Middle frontal gyrus (tissue), 1 donor: ENCODE measurements at regions not wholly inside any gene's neighbourhood (a gene's known extent, or its start where the extent isn't known, plus 50 kb on each side); places are given as distances from the start of the nearest gene placed in this dataset.

Source experiments
- DNase-seq: peaks from one replicate; pipeline ENCODE4 v3.0.0-alpha.2; 2015; ENCODE audit warnings: low spot score; ENCODE audit errors: extremely low spot score

GRCh38 chr9:11469745-11470144 lies 856.9 kb upstream of the PTPRD start:
- DNase-seq: no peak

- DNase-seq: no peak
Measured at GRCh38 chr9:11471321-11471720, 858.5 kb upstream of the PTPRD start.

GRCh38 chr9:11500780-11501179 lies 888.0 kb upstream of the PTPRD start:
- no peak for DNase-seq

GRCh38 chr9:11506980-11507379 lies 894.2 kb upstream of the PTPRD start:
- no peak for DNase-seq

GRCh38 chr9:11537566-11537965 lies 924.8 kb upstream of the PTPRD start:
- no peak for DNase-seq

GRCh38 chr9:11542781-11543180 lies 930.0 kb upstream of the PTPRD start:
- DNase-seq: no peak

GRCh38 chr9:11546231-11546630 lies 933.4 kb upstream of the PTPRD start:
- DNase-seq: no peak

- no peak for DNase-seq
Measured at GRCh38 chr9:11549311-11549794, 936.6 kb upstream of the PTPRD start.

GRCh38 chr9:11551106-11551505 lies 938.3 kb upstream of the PTPRD start:
- DNase-seq: no peak

GRCh38 chr9:11558043-11558442 lies 945.2 kb upstream of the PTPRD start:
- no peak for DNase-seq

- DNase-seq: no peak
Measured at GRCh38 chr9:11559001-11559776, 946.4 kb upstream of the PTPRD start.

- no peak for DNase-seq
Measured at GRCh38 chr9:11577522-11577921, 964.7 kb upstream of the PTPRD start.

- no peak for DNase-seq
Measured at GRCh38 chr9:11595756-11596155, 983.0 kb upstream of the PTPRD start.

GRCh38 chr9:11618241-11618805 lies 1005.5 kb upstream of the PTPRD start:
- no peak for DNase-seq

GRCh38 chr9:11632691-11633090 lies 1019.9 kb upstream of the PTPRD start:
- no peak for DNase-seq

- DNase-seq: no peak
Measured at GRCh38 chr9:11646831-11647230, 1034.0 kb upstream of the PTPRD start.

- DNase-seq: no peak
Measured at GRCh38 chr9:11653867-11654266, 1039.3 kb upstream of the TYRP1 start.

GRCh38 chr9:11663913-11664312 lies 1029.3 kb upstream of the TYRP1 start:
- no peak for DNase-seq

GRCh38 chr9:11676821-11677220 lies 1016.4 kb upstream of the TYRP1 start:
- DNase-seq: no peak

- no peak for DNase-seq
Measured at GRCh38 chr9:11686733-11687132, 1006.5 kb upstream of the TYRP1 start.

GRCh38 chr9:11697126-11697525 lies 996.1 kb upstream of the TYRP1 start:
- DNase-seq: no peak

GRCh38 chr9:11701706-11702105 lies 991.5 kb upstream of the TYRP1 start:
- DNase-seq: no peak

- DNase-seq: no peak
Measured at GRCh38 chr9:11702548-11702947, 990.6 kb upstream of the TYRP1 start.
